CD4-positive, alpha-beta memory T cell (primary cell): ENCODE measurements at regions not wholly inside any gene's neighbourhood (a gene's known extent, or its start where the extent isn't known, plus 50 kb on each side); places are given as distances from the start of the nearest gene placed in this dataset.

Experiments
- CTCF ChIA-PET: fragments of 350-600 bp; sonication (Branson Sonifier 250); formaldehyde crosslinking; loops from one replicate; lab custom pipeline; 2021; ENCODE audit warnings: inconsistent platforms; ENCODE audit not compliant: partially characterized antibody; lab: Charles Lee
- POLR2A ChIA-PET: fragments of 350-600 bp; sonication (Branson Sonifier 250); formaldehyde crosslinking; loops from one replicate; lab custom pipeline; 2021; ENCODE audit not compliant: partially characterized antibody; lab: Charles Lee
- DNase-seq, 5 donors: peaks; one replicate each; pipeline versions ENCODE4 v3.0.0 to v3.0.0-alpha.2; 2020 to 2022; ENCODE audit warnings: mixed read lengths in 1 of 5
- H3K27ac ChIP-seq: one replicate; pipeline ENCODE4 v1.7.0; 2013; ENCODE audit warnings: low read depth, low read length
- H3K27me3 ChIP-seq: 2 replicates; pipeline ENCODE4 v1.7.0; 2013; ENCODE audit warnings: mild to moderate bottlenecking, low read length, moderate library complexity; ENCODE audit not compliant: insufficient read depth
- H3K36me3 ChIP-seq: 2 replicates; pipeline ENCODE4 v1.7.0; 2013; ENCODE audit warnings: mild to moderate bottlenecking, low read length, moderate library complexity; ENCODE audit not compliant: insufficient read depth
- H3K4me1 ChIP-seq: 2 replicates; pipeline ENCODE4 v1.7.0; 2013; ENCODE audit warnings: mild to moderate bottlenecking, low read length, moderate library complexity; ENCODE audit not compliant: insufficient read depth
- H3K4me3 ChIP-seq, 2 donors: one replicate each; pipeline ENCODE4 v1.7.0; 2013; ENCODE audit warnings: low read length in 2 of 2, mild to moderate bottlenecking in 1 of 2
- H3K9me3 ChIP-seq, 2 donors: one replicate each; pipeline ENCODE4 v1.7.0; 2013; ENCODE audit warnings: low read length in 2 of 2, control low read depth in 1 of 2; ENCODE audit not compliant: control insufficient read depth in 1 of 2
- H3K27ac Mint-ChIP-seq, 7 donors: one replicate each; pipeline ENCODE4 v1.8.0; 2020 to 2021; ENCODE audit warnings: mixed read lengths in 7 of 7, mild to moderate bottlenecking in 6 of 7, inconsistent platforms in 3 of 7, moderate library complexity in 3 of 7
- H3K27me3 Mint-ChIP-seq, 2 donors: one replicate each; pipeline ENCODE4 v1.8.0; 2020 to 2021; ENCODE audit warnings: mixed read lengths in 2 of 2
- H3K36me3 Mint-ChIP-seq, 2 donors: one replicate each; pipeline ENCODE4 v1.8.0; 2020 to 2021; ENCODE audit warnings: mixed read lengths in 2 of 2, inconsistent platforms in 1 of 2, mild to moderate bottlenecking in 1 of 2
- H3K4me1 Mint-ChIP-seq, 4 donors: one replicate each; pipeline ENCODE4 v1.8.0; 2020 to 2021; ENCODE audit warnings: mixed read lengths in 4 of 4, mild to moderate bottlenecking in 1 of 4
- H3K4me3 Mint-ChIP-seq, 8 donors: one replicate each; pipeline ENCODE4 v1.8.0; 2020 to 2021; ENCODE audit warnings: mixed read lengths in 8 of 8, mild to moderate bottlenecking in 7 of 8, moderate library complexity in 6 of 8, inconsistent platforms in 3 of 8
- H3K9me3 Mint-ChIP-seq, 8 donors: one replicate each; pipeline ENCODE4 v1.8.0; 2020 to 2021; ENCODE audit warnings: mixed read lengths in 8 of 8, mild to moderate bottlenecking in 5 of 8, inconsistent platforms in 3 of 8, moderate library complexity in 1 of 8
- intact Hi-C: fragments of 100-400 bp; cut with micrococcal nuclease; formaldehyde crosslinking; loops from one replicate; pipeline ENCODE4 v1.15.1; 2023

- Histone ChIP-seq H3K27ac (no peak overlapping the region), H3K9me3 (no peaks in the 10 kb centered on the region), H3K36me3 (no peaks in the 10 kb centered on the region), H3K4me3 (no peak overlapping the region), H3K27me3 (no peaks in the 10 kb centered on the region), H3K4me1 (no peaks in the 10 kb centered on the region)
- POLR2A ChIA-PET: no interaction called here
- Mint-ChIP-seq H3K4me3 (no peak overlapping the region), H3K27me3 (no peaks in the 10 kb centered on the region), H3K9me3 (peaks cover 0 to 13% (median 4%) of the 10 kb centered on the region in 8 donors), H3K4me1 (no peaks in the 10 kb centered on the region), H3K36me3 (no peaks in the 10 kb centered on the region), H3K27ac (no peak overlapping the region)
- intact Hi-C loops: no loop called here
- CTCF ChIA-PET: no interaction called here
- no peak for DNase-seq
Measured at GRCh38 chr5:121559832-121560231, 291.9 kb upstream of the FTMT start.

GRCh38 chr5:121572061-121572460 is 279.6 kb upstream of the FTMT start:
- CTCF ChIA-PET: no interaction called here
- H3K9me3 Mint-ChIP-seq: peaks cover 0 to 4% (median 3%) of the 10 kb centered on the region in 8 donors
- no peaks in the 10 kb centered on the region for H3K36me3 Mint-ChIP-seq
- H3K9me3 ChIP-seq: no peaks in the 10 kb centered on the region
- H3K27me3 ChIP-seq: no peaks in the 10 kb centered on the region
- H3K27ac Mint-ChIP-seq: no peak overlapping the region
- H3K27me3 Mint-ChIP-seq: no peaks in the 10 kb centered on the region
- intact Hi-C loops: no loop called here
- POLR2A ChIA-PET: no interaction called here
- H3K4me3 Mint-ChIP-seq: no peak overlapping the region
- H3K4me1 Mint-ChIP-seq: no peaks in the 10 kb centered on the region
- no peak overlapping the region for H3K27ac ChIP-seq
- H3K4me3 ChIP-seq: no peak overlapping the region
- H3K36me3 ChIP-seq: no peaks in the 10 kb centered on the region
- DNase-seq: no peak
- no peaks in the 10 kb centered on the region for H3K4me1 ChIP-seq

- H3K27ac ChIP-seq: no peak overlapping the region
- Mint-ChIP-seq H3K27ac (no peak overlapping the region), H3K4me1 (no peaks in the 10 kb centered on the region), H3K27me3 (no peaks in the 10 kb centered on the region), H3K9me3 (peaks cover 0 to 7% (median 4%) of the 10 kb centered on the region in 8 donors), H3K4me3 (no peak overlapping the region), H3K36me3 (no peaks in the 10 kb centered on the region)
- no peaks in the 10 kb centered on the region for H3K27me3 ChIP-seq
- no peak for DNase-seq
- no peaks in the 10 kb centered on the region for H3K4me1 ChIP-seq
- H3K9me3 ChIP-seq: no peaks in the 10 kb centered on the region
- POLR2A ChIA-PET: no interaction called here
- H3K36me3 ChIP-seq: no peaks in the 10 kb centered on the region
- no peak overlapping the region for H3K4me3 ChIP-seq
- CTCF ChIA-PET: no interaction called here
- intact Hi-C loops: no loop called here
Measured at GRCh38 chr5:121573721-121574382, 277.8 kb upstream of the FTMT start.

GRCh38 chr5:121581588-121581987 is 270.1 kb upstream of the FTMT start:
- Mint-ChIP-seq H3K9me3 (peaks cover 0 to 9% (median 6%) of the 10 kb centered on the region in 8 donors), H3K27me3 (no peaks in the 10 kb centered on the region), H3K4me1 (no peaks in the 10 kb centered on the region), H3K4me3 (no peak overlapping the region), H3K36me3 (no peaks in the 10 kb centered on the region), H3K27ac (no peak overlapping the region)
- Histone ChIP-seq H3K4me3 (no peak overlapping the region), H3K4me1 (no peaks in the 10 kb centered on the region), H3K27ac (no peak overlapping the region), H3K36me3 (no peaks in the 10 kb centered on the region), H3K27me3 (no peaks in the 10 kb centered on the region), H3K9me3 (no peaks in the 10 kb centered on the region)
- ChIA-PET CTCF (no interaction called here), POLR2A (no interaction called here)
- no peak for DNase-seq
- intact Hi-C loops: no loop called here

GRCh38 chr5:121596882-121597281 is 254.8 kb upstream of the FTMT start:
- Histone ChIP-seq H3K4me3 (no peak overlapping the region), H3K9me3 (no peaks in the 10 kb centered on the region), H3K27me3 (no peaks in the 10 kb centered on the region), H3K4me1 (no peaks in the 10 kb centered on the region), H3K36me3 (no peaks in the 10 kb centered on the region), H3K27ac (no peak overlapping the region)
- POLR2A ChIA-PET: no interaction called here
- CTCF ChIA-PET: no interaction called here
- Mint-ChIP-seq H3K27me3 (no peaks in the 10 kb centered on the region), H3K4me3 (no peak overlapping the region), H3K4me1 (no peaks in the 10 kb centered on the region), H3K27ac (no peak overlapping the region), H3K9me3 (peaks cover 0 to 16% (median 7%) of the 10 kb centered on the region in 8 donors), H3K36me3 (no peaks in the 10 kb centered on the region)
- intact Hi-C loops: no loop called here
- DNase-seq: no peak

- POLR2A ChIA-PET: no interaction called here
- CTCF ChIA-PET: no interaction called here
- Mint-ChIP-seq H3K27ac (no peak overlapping the region), H3K4me1 (no peaks in the 10 kb centered on the region), H3K9me3 (peaks cover 0 to 18% (median 6%) of the 10 kb centered on the region in 8 donors), H3K36me3 (no peaks in the 10 kb centered on the region), H3K4me3 (no peak overlapping the region), H3K27me3 (no peaks in the 10 kb centered on the region)
- H3K4me3 ChIP-seq: no peak overlapping the region
- no peaks in the 10 kb centered on the region for H3K27me3 ChIP-seq
- DNase-seq: no peak
- H3K4me1 ChIP-seq: no peaks in the 10 kb centered on the region
- no peaks in the 10 kb centered on the region for H3K9me3 ChIP-seq
- intact Hi-C loops: no loop called here
- H3K36me3 ChIP-seq: no peaks in the 10 kb centered on the region
- H3K27ac ChIP-seq: no peak overlapping the region
Measured at GRCh38 chr5:121608826-121609225, 242.9 kb upstream of the FTMT start.

GRCh38 chr5:121624035-121624434 is 227.6 kb upstream of the FTMT start:
- Histone ChIP-seq H3K27me3 (no peaks in the 10 kb centered on the region), H3K9me3 (no peaks in the 10 kb centered on the region), H3K36me3 (no peaks in the 10 kb centered on the region), H3K4me3 (no peak overlapping the region), H3K27ac (no peak overlapping the region), H3K4me1 (no peaks in the 10 kb centered on the region)
- Mint-ChIP-seq H3K4me1 (no peaks in the 10 kb centered on the region), H3K27ac (no peak overlapping the region), H3K27me3 (no peaks in the 10 kb centered on the region), H3K9me3 (peaks cover 0 to 4% (median 2%) of the 10 kb centered on the region in 8 donors), H3K4me3 (no peak overlapping the region), H3K36me3 (no peaks in the 10 kb centered on the region)
- no peak for DNase-seq
- intact Hi-C loops: no loop called here
- CTCF ChIA-PET: no interaction called here
- POLR2A ChIA-PET: no interaction called here

- Mint-ChIP-seq H3K36me3 (no peaks in the 10 kb centered on the region), H3K27ac (no peak overlapping the region), H3K9me3 (peaks cover 0 to 15% (median 3%) of the 10 kb centered on the region in 8 donors), H3K27me3 (no peaks in the 10 kb centered on the region), H3K4me3 (no peak overlapping the region), H3K4me1 (no peaks in the 10 kb centered on the region)
- no peak for DNase-seq
- Histone ChIP-seq H3K9me3 (no peaks in the 10 kb centered on the region), H3K27me3 (no peaks in the 10 kb centered on the region), H3K27ac (no peak overlapping the region), H3K36me3 (no peaks in the 10 kb centered on the region), H3K4me1 (no peaks in the 10 kb centered on the region), H3K4me3 (no peak overlapping the region)
- intact Hi-C loops: no loop called here
- POLR2A ChIA-PET: no interaction called here
- CTCF ChIA-PET: no interaction called here
Measured at GRCh38 chr5:121628783-121629182, 222.9 kb upstream of the FTMT start.
